PC-9 (cell line): ENCODE measurements at regions not wholly inside any gene's neighbourhood (a gene's known extent, or its start where the extent isn't known, plus 50 kb on each side); places are given as distances from the start of the nearest gene placed in this dataset.

ENCODE experiments used
- BruUV-seq: library from RNA; stranded (reverse); fragments of 400-500 nt; replicated peaks from 2 replicates; lab custom pipeline; 2021; lab: Mats Ljungman, UMichigan
- CTCF ChIA-PET: fragments of 300-600 bp; sonication (Branson Sonifier 250); formaldehyde crosslinking; loops from one replicate; lab custom pipeline; 2022; ENCODE audit warnings: antibody characterized with exemption; lab: Charles Lee
- POLR2A ChIA-PET: fragments of 300-600 bp; sonication (Branson Sonifier 250); formaldehyde crosslinking; loops from one replicate; lab custom pipeline; 2022; ENCODE audit warnings: antibody characterized with exemption; ENCODE audit not compliant: unreplicated experiment; lab: Charles Lee
- DNase-seq, 2 experiments: peaks; one replicate each; pipeline versions ENCODE4 v3.0.0 to v3.0.0-alpha.2; 2015 to 2022; ENCODE audit warnings: mixed read lengths in 1 of 2
- H2AFZ ChIP-seq: fragments of 200-600 bp; sonication (generic); 2 replicates; pipeline ENCODE4 v1.8.1; 2017; ENCODE audit warnings: antibody characterized with exemption
- H3F3A ChIP-seq: fragments of 200-600 bp; sonication (generic); 2 replicates; pipeline ENCODE4 v1.8.1; 2017; ENCODE audit warnings: antibody characterized with exemption, mild to moderate bottlenecking, low read depth; ENCODE audit not compliant: insufficient read depth
- H3K27ac ChIP-seq: fragments of 200-600 bp; sonication (generic); 2 replicates; pipeline ENCODE4 v1.6.1; 2016; ENCODE audit warnings: mixed run types
- H3K27me3 ChIP-seq: fragments of 200-600 bp; sonication (generic); 2 replicates; pipeline ENCODE4 v1.6.1; 2016; ENCODE audit warnings: low read depth, mixed run types; ENCODE audit not compliant: insufficient read depth
- H3K36me3 ChIP-seq: fragments of 200-600 bp; sonication (generic); 2 replicates; pipeline ENCODE4 v1.6.1; 2016; ENCODE audit warnings: low read depth, mixed run types
- H3K4me1 ChIP-seq: fragments of 200-600 bp; sonication (generic); replicated peaks from 2 replicates; pipeline ENCODE4 v1.6.1; 2016; ENCODE audit warnings: mixed run types; ENCODE audit not compliant: insufficient read depth
- H3K4me2 ChIP-seq: fragments of 200-600 bp; sonication (generic); 2 replicates; pipeline ENCODE4 v1.6.1; 2017; ENCODE audit warnings: mixed run types
- H3K4me3 ChIP-seq: fragments of 200-600 bp; sonication (generic); 2 replicates; pipeline ENCODE4 v1.6.1; 2016; ENCODE audit warnings: mixed run types
- H3K79me2 ChIP-seq: fragments of 200-600 bp; sonication (generic); 2 replicates; pipeline ENCODE4 v1.6.1; 2017; ENCODE audit warnings: low read depth, mixed run types
- H3K9me2 ChIP-seq: fragments of 200-600 bp; sonication (generic); 2 replicates; pipeline ENCODE4 v1.8.1; 2017; ENCODE audit warnings: mild to moderate bottlenecking; ENCODE audit not compliant: insufficient read depth
- H3K9me3 ChIP-seq: fragments of 200-600 bp; sonication (generic); 2 replicates; pipeline ENCODE4 v1.8.1; 2016; ENCODE audit warnings: low read depth; ENCODE audit not compliant: insufficient read depth
- H4K20me1 ChIP-seq: fragments of 200-600 bp; sonication (generic); 2 replicates; pipeline ENCODE4 v1.8.1; 2017; ENCODE audit not compliant: insufficient read depth
- CTCF ChIP-seq: fragments of 200-600 bp; sonication (generic); conservative IDR thresholded peaks from 2 replicates; pipeline ENCODE4 v1.6.1; 2017; ENCODE audit warnings: mixed run types, antibody characterized with exemption, mild to moderate bottlenecking, moderate library complexity
- EZH2 ChIP-seq: fragments of 200-600 bp; sonication (generic); IDR thresholded peaks from 2 replicates; pipeline ENCODE4 v1.8.0; 2017; ENCODE audit warnings: antibody characterized with exemption, low read depth
- intact Hi-C: fragments of 100-400 bp; cut with micrococcal nuclease; formaldehyde crosslinking; loops from one replicate; pipeline ENCODE4 v1.10.0; 2022; ENCODE audit not compliant: unreplicated experiment

GRCh38 chr14:85380881-85381280 is 149.1 kb upstream of the FLRT2 start:
- POLR2A ChIA-PET = no interaction called here
- CTCF ChIA-PET = no interaction called here
- Histone ChIP-seq H3K4me1 (no peaks in the 10 kb centered on the region), H3K27me3 (no peaks in the 10 kb centered on the region), H3K27ac (no peak overlapping the region), H4K20me1 (no peaks in the 10 kb centered on the region), H3K9me3 (no peaks in the 10 kb centered on the region), H2AFZ (no peak overlapping the region), H3K36me3 (no peaks in the 10 kb centered on the region), H3K4me3 (no peak overlapping the region), H3K79me2 (no peaks in the 10 kb centered on the region), H3K9me2 (no peaks in the 10 kb centered on the region), H3K4me2 (no peak overlapping the region), H3F3A (no peaks in the 10 kb centered on the region)
- DNase-seq = no peak
- no TSS peak for BruUV-seq
- TF ChIP-seq CTCF = no peak
- no peak for TF ChIP-seq EZH2
- intact Hi-C loops = no loop called here

- H3K9me3 ChIP-seq = no peaks in the 10 kb centered on the region
- intact Hi-C loops = no loop called here
- no peaks in the 10 kb centered on the region for H3K4me1 ChIP-seq
- no peak for DNase-seq
- no peaks in the 10 kb centered on the region for H3K9me2 ChIP-seq
- H3K4me2 ChIP-seq = no peak overlapping the region
- no TSS peak for BruUV-seq
- H4K20me1 ChIP-seq = no peaks in the 10 kb centered on the region
- no peak overlapping the region for H3K4me3 ChIP-seq
- POLR2A ChIA-PET = no interaction called here
- no peak for TF ChIP-seq EZH2
- no peak for TF ChIP-seq CTCF
- no peaks in the 10 kb centered on the region for H3K79me2 ChIP-seq
- H3F3A ChIP-seq = no peaks in the 10 kb centered on the region
- no peaks in the 10 kb centered on the region for H3K36me3 ChIP-seq
- no peak overlapping the region for H2AFZ ChIP-seq
- no peak overlapping the region for H3K27ac ChIP-seq
- H3K27me3 ChIP-seq = no peaks in the 10 kb centered on the region
- CTCF ChIA-PET = no interaction called here
Measured at GRCh38 chr14:85382341-85382740, 147.6 kb upstream of the FLRT2 start.

GRCh38 chr14:85387181-85387580 is 142.8 kb upstream of the FLRT2 start:
- ChIA-PET POLR2A (no interaction called here), CTCF (no interaction called here)
- H3K4me1 ChIP-seq = no peaks in the 10 kb centered on the region
- H3F3A ChIP-seq = no peaks in the 10 kb centered on the region
- no peak overlapping the region for H2AFZ ChIP-seq
- no peak overlapping the region for H3K4me3 ChIP-seq
- no peak for TF ChIP-seq EZH2
- TF ChIP-seq CTCF = no peak
- H3K79me2 ChIP-seq = no peaks in the 10 kb centered on the region
- H3K27me3 ChIP-seq = no peaks in the 10 kb centered on the region
- H3K4me2 ChIP-seq = no peak overlapping the region
- no peaks in the 10 kb centered on the region for H4K20me1 ChIP-seq
- H3K9me2 ChIP-seq = no peaks in the 10 kb centered on the region
- no peak for DNase-seq
- no peak overlapping the region for H3K27ac ChIP-seq
- intact Hi-C loops = no loop called here
- no peaks in the 10 kb centered on the region for H3K9me3 ChIP-seq
- no peaks in the 10 kb centered on the region for H3K36me3 ChIP-seq
- no TSS peak for BruUV-seq
